GM18858 (cell line): ENCODE measurements at regions not wholly inside any gene's neighbourhood (a gene's known extent, or its start where the extent isn't known, plus 50 kb on each side); places are given as distances from the start of the nearest gene placed in this dataset.

ENCODE experiments used
- ATAC-seq: cut with Tn5 transposase; IDR thresholded peaks from one replicate; pipeline ENCODE4 v1.9.1; 2021; ENCODE audit not compliant: unreplicated experiment

DNA sequence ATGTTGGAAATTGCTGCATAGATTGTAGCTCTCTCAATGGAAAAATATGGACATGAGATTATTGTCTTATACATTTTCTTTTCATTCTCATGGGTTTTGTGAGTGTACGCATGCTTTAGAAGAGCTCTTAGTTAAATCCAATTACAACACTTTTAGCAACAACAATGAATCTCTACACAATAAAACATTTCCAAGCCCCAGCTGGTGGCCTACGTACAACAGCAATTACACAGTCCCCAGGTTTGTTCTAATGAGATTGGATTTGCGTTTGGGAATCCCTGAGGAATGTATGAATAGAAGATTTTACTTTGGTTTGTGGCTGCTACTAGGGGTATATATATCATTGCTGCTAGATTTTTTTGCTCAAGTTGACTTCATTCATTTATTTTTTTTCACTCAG lies 98.6 kb downstream of the FHDC1 start:
- ATAC-seq: no peak

DNA sequence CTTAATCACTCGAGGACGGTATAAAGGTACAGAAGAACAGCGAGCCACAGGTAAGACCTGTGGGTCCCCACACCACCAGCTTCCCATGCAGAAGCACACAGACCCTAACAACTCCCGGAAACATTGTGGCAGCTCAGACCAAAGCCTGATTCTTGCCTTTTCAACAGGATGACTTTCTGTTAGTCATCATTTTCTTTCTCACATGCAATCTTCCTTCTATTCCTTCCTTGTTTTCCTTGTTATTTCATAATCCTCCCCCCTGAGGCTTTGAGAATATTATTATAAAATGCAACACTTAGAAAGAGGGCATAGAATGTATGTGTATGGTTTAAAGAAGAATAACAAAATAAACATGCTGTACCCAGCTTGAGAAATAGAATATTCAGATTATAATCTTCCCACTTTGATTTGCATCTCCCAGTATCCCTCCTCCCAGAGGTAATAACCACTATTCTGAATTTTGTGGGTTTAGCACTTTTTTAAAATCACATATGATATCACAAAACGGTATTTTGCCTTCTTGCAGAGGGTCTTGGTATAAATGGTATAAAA lies 100.9 kb downstream of the FHDC1 start:
- no peak for ATAC-seq

DNA sequence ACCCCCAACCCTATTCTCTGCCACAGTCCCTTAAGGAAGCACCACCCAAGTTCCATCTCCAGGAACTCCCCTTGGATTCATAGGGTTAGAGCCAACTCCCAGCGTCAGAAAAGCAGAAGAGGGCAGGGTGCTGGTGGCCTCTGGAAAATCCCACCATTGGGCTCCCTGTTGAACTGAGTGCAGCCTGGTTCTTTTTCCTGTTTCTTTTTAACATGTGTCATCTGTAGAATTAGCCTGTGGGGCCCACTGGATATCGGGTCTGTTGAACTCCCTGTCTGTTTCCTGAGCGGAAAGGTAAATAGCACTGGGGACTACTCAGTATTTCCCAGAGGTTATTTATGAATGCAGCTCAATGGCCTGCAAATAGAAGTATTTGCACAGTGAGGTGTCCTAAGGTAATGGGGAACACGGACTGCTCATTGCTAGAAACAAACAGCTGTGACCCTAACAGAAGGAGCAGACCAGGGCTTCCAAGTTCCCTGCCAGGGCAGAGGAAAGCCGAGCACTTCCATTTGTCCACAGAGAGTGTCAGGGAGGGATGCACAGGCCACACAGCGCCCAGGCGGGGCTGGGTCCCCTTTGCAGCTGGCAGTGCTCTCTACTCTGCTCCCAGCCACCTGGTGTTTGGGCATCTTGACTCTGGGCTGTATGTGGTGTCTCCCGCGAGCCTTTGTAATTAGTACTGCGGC lies 102.6 kb downstream of the FHDC1 start:
- ATAC-seq: no peak

DNA sequence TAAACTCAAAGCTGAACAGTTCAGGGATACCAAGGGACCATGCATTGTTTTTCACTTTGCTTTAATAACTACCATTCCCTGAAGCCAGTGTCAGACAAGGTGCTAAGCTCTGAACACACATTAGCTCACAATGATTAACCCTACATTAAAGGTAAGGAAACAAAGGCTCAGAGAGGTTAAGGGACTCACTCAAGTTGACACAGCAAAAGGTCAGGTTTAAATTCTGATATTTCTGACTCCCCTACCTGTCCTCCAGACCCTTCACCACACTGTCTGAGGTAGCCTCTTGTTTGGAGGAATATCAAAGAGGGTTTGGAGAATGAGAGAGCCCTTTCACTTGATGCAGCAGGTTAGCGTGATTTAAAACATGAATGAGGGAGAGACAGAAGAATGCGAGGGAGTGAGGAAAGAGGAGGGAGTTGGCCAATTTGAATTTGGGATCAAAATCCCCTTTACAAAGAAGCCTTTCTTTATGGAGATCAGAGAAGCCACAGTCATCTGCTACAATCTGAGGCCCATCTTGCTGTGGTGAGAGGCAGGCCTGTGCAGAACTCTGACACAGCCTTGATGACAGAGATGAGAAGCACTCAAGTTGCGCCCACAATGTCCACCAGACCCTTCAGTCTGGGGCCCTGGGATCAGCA lies 103.5 kb downstream of the FHDC1 start:
- no peak for ATAC-seq

DNA sequence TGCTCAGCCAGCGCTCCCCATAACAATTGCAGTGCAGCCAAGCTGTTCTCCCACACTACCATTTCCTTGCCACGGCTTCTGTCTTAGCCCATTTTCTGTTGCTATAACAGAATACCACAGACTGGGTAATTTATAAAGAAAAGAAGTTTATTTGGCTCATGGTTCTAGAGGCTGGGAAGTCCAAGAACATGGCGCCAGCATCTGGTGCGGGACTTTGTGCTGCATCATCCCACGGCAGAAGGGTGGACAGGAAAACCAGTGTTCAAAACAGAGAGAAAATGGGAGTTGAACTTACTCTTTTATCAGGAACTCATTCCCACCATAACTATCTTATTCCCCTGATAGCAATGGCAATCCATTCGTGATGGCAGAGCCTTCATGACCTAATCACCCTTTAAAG lies 104.6 kb downstream of the FHDC1 start:
- no peak for ATAC-seq

DNA sequence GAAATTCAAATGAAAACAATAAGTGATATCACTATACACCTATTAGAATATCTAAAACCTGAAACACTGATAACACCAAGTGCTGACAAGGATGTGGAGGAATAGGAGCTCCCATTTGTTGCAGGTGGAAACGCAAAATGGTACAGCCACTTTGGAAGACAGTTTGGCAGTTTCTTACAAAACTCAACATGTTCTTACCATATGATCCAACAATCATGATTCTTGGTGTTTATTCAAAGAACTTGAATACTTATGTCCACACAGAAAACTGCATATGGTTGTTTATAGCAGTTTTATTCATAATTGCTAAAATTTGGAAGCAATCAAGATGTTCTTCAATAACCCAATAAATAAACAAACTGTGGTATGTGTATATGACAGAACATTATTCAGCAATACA lies 107.9 kb downstream of the FHDC1 start:
- ATAC-seq: no peak

DNA sequence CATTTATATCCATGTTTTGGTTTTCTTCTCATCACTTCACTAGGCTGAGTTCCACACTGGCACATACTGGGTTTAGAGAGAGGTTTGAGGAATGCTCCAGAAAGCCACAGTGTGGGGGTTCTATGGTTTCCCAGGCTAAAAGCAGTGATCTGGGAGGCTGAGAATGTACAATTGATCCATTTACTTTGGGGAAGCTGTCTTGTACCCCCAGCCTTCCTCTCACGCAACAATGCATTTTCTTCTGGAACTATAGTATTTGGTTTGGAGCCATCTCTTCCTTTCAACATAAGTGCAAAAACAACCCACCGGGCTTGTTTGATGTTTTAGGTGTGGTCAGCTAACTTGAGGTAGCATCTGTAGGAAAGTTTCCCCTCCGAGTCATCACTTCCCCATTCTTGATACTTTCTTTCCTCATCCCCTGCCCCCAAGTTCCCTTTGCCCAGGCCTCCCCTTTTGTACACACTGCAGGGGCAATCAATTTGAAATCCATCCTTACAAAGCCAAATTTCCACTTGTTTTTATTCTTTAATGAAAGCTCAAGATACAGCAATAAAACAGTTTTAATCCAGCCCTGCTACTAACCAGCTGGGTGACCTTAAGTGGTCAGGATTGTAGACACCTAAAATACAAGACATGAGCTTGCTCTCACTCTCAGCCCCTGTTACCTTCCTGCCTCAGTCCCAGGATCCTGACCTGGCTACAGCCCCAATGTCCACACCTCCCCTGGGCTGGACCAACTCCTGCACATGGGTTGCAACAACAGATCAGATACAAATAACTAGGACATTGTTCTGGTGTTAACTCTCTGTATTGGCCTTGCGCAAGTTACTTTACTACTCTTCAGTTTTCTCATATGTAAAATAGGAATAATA lies 109.2 kb downstream of the FHDC1 start:
- no peak for ATAC-seq

DNA sequence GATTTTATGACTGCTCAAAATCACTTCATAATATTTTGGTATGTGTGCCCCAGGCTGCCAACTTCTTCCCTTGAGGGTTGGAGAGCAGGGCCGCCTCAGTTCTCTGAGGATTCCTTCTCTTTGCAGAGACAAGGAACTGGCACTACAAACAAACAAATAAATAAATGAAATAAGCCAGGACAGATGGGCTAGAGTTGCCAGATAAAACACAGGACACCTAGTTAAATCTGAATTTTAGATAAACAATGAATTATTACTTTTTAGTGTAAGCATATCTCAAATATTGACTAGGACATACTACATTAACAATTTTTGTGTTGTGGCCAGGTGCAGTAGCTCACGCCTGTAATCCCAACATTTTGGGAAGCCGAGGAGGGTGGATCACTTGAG lies 122.5 kb downstream of the FHDC1 start:
- no peak for ATAC-seq

DNA sequence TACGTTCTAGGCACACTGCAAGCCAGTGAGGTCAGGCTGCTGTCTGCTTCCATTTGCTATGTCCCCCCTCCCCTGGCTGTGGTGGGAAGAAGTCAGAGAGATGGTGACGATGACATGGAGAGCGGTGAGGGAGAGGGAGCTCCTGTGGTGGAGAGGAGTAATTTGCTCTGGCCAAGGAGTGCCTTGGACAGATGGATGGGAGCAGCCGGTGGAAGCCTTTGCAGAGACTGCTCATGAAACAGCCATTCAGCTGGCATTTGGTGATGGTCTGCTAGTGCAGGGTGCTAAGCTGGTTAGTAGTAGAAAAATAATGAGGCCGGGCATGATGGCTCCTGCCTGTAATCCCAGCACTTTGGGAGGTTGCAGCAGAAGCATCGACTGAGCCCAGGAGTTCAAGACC lies 124.1 kb downstream of the FHDC1 start:
- no peak for ATAC-seq

DNA sequence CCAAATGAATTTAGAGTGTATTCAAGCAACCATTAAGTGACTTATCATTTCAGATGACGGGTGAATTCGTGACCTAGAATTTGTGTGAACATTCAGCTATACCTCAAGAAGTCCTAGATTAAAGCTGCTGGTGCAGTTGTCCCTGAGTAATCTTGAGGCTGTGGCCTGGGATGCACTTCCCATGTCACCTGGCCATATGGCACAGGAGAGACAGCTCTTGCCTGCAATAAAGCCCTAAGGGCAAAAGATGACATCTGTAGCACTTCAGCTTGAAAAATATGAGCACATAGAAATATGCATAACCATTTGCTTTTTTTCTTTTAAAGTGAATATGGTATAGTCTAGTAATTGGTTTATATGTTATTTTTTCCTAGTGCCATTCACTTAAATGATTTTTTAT lies 125.8 kb downstream of the FHDC1 start:
- ATAC-seq: no peak

DNA sequence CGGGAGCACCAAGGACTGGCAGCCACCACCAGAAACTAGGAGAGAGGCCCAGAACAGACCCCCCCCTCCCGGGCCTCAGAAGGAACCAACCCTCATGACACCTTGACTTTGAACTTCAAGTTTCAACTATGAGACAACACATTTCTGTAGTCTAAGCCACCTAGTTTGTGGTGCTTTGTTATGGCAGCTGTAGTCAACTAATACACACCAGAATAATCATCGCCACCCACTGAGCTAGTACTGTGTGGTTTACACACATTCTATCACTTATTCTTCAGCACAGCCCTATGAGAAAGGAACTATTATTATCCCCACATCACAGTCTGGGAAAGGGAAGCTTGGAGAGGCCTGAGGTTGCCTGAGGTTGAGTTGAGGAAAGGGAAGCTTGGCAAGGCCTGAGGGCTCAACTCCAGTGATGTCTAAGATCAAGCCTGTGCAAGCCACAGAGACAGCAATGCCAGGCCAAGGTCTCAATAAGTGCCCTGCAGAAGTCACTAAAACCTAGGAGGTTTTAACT lies 126.6 kb downstream of the FHDC1 start:
- no peak for ATAC-seq

DNA sequence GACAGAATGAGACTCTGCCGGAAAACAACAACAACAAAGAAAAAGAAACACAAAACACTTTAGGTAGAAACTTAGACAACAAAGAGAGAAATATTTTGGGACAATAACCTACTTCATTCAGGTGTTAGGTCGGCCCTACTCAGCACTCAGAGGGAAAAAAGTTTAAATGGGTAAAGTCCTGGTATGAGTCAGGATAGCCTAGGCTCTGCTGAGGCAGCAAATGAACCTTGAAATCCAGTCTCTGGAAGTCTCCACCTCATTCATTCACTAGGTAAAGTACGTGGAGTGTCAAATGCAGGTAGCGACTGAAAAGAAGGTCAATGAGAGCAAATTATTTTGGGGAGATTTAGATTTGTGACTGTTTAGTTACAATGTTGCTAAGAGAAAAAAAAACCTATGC lies 127.4 kb downstream of the FHDC1 start:
- no peak for ATAC-seq

DNA sequence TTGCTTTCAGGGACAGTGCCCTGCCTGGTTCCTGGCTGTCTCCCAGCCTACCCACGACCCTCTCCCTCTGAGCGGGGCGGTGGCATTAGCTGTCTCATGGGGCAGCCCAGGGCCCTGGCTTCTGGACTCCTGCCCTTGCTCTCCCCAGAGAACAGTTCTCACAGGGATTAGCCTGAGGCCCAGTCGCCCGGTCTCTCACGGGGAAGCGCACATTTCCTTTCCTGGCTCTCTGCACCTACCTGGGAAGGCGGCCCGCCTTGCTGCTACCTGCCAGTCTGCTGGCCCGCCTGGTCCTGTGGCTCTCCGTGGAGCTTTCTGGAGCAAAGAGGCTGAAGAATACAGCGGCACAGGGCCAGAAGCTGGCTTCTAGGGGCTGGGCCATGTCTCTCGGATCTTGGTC lies 128.4 kb downstream of the FHDC1 start:
- ATAC-seq: no peak

DNA sequence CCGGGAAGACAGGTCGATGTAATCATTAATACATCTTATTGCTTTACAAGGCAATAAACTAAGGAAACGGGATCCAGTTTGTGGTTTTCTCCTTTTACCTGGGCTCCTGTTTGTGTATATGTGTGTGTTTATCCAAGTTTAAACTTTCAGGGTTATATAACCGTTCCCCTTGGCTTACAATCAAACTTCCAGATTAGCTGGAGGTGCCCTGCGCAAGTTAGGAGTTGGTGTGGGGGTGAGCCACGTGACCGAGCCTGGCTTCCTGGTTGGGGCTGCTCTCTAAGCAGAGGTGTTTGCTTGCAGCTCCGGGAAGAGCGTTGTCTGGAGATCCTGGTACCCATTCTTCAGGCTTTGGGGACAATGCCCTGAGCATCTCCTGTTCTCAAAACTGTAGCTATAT lies 129.2 kb downstream of the FHDC1 start:
- no peak for ATAC-seq

DNA sequence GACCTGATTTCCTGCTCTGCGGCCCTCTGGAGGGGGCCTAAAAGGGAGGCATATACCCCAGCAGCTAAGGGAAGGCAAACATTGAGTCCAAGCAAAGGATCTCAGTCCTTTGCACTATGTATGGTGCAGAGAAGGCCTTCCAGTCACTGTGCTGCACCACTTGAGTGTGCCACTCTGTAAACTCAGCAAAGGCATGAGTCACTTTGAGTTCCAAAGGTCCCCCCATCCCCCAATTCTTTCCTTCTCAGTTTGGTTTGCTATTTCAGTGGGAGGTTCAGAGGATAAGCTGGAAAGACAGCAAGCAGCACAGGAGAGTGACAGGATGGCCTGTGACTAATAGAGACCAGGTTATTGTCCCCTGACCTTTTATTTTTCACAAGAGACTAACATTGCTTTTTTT lies 131.3 kb downstream of the FHDC1 start:
- no peak for ATAC-seq

DNA sequence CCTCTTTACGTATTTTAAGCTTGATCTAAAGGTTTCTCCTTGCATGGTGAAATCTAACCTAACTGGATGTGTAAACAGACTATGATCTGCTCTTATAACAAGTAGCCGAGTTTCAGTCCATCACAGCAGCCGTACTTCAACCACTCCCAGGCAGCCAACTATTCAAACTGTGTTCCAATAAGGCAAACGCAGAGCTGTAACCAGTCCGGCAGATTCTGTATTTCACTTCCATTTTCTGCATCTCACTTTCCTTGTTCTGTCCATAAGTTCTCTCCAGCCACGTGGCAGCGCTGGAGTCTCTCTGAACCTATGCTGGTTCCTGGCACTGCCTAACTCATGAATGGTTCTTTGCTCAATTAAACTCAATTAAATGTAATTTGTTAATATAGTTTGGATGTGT lies 132.6 kb downstream of the FHDC1 start:
- ATAC-seq: no peak

DNA sequence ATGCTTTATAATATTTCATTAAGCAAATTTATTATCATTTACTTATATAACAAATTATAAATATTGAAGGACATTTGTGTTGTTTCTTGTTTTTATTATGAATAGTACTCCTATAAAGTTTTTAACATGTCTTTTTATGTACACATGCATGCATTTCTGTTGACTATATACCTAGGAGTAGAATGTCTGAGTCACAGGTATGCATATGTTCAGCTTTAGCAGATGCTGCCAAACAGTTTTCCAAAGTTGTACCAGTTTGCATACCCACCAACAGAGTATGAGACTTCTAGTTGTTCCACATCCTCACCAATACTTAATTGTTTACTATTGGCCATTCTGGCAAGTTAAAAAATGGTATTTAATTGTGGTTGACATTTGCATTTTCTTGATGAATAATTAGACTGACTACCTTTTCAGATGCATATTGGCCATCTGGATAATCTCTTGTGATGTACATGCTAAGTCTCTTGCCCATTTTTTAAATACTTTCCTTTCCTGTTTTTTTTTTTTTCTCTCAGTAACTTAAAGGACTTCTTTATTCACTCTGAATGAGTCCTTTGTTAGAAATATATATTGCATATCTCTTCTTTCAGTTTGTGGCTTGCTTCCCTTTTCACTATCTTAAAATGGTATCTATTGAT lies 132.2 kb upstream of the TRIM2 start:
- no peak for ATAC-seq

DNA sequence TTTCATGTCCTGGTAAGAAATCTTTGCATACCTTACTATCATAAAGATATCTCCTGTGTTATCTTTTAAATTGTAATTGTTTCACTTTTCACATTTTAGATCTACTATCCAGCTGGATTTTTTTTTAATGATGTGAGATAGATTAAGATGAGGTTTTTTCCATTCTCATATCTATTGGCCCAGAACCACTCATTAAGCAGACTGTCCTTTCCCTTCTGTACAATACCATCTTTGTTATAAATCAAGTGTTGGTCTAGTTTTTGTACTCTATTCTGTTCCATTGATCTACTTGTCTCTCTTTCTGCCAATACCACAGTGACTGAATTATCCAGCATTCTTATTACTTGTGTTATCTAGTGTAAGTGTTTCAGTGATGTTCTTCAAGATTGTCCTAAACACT lies 131.6 kb upstream of the TRIM2 start:
- no peak for ATAC-seq

DNA sequence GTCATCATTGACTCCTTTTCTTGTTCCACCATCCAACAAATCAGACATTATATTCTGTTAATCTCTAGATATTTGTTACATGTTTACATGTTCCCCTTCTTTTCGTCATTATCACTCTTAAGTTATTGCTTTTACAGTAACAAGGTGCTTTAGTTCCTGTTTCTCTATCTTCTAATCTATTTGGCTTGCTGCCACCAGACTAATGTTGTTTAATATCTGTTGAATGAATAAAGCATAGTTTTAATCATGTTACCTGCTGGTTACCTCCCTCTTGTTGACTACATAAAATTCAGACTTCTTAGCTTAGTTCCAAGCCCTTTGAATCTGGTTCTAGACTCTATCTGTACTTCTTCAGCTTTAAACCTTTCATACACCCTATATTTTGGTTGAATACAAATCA lies 129.8 kb upstream of the TRIM2 start:
- no peak for ATAC-seq

DNA sequence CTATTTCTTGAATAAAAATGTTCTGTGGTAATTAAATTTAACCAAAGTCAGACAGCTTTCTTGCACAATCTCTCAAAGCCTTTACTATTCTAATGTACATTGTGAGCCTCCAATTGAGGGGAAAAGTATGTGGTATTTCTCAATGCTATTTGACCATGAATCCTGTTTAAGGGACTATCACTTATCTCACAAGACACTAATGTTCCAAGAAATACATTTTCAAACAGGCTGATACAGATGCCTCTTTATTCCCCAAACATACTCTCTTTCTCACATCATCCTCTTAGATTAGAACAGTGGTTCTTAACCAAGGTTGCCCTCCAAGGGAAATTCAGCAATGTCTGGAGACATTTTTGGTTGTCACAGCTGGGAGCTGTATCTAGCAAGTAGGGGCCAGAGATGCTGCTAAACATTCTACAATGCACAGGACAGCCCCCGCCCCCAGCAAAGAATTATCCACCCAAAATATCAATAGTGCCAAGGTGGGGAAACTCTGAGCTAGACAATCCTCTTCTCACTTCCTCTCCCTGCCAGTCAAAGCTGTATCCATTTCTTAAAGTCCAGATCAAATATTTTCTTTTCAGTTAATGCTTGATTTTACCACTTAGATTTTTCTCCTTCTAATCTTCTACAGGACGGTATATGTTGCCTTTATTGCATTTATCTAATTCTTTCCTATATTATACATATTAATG lies 129.2 kb upstream of the TRIM2 start:
- no peak for ATAC-seq
